GM18499 (cell line): ENCODE measurements at regions not wholly inside any gene's neighbourhood (a gene's known extent, or its start where the extent isn't known, plus 50 kb on each side); places are given as distances from the start of the nearest gene placed in this dataset.
"Not testable (repeated sequence)": the region's sequence is repeated elsewhere in the genome, so short reads cannot be mapped to it uniquely, and the experiment has no call there.

Experiments used
- ATAC-seq: cut with Tn5 transposase; IDR thresholded peaks from one replicate; pipeline ENCODE4 v1.9.1; 2021; ENCODE audit warnings: moderate number of reproducible peaks; ENCODE audit not compliant: insufficient read depth, unreplicated experiment

DNA sequence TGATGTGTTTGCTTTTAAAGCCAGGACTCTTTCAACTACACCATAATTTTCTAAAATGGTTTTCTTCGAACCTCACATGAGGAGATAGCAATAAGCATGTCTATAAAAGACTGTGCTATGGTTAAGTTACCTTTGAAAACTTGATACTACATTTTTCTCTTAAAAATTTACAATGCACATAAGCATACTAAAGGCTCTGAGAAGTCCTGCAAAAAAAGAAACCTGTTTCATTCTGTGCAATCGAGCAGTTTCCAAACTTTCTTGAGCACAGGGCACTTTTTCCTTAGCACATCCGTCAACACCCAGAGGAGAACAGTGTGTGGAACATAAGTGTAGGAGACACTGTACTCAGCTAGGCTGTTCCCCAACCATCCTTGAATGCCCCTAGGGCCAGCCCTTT is 144.1 kb upstream of the ARHGAP20 start:
- no peak for ATAC-seq

DNA sequence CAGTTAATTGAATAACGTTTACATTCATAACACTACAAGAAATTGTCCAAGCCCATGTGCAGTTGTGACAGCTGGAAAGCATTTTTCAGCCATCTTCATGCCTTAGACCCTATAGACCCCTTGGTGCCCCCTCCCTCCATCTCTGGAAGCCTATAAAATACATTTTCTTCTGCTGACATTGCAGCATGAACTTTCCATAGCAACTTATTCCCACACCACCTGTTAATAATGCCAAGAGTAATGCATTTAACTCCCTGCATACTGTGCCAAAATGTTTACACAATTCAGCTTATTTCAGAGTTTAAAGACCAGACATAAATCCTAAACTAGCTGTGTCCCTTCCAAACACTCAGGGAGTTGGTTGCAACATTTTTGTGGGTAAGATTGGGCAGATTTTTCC is 143.0 kb upstream of the ARHGAP20 start:
- ATAC-seq, result no peak

DNA sequence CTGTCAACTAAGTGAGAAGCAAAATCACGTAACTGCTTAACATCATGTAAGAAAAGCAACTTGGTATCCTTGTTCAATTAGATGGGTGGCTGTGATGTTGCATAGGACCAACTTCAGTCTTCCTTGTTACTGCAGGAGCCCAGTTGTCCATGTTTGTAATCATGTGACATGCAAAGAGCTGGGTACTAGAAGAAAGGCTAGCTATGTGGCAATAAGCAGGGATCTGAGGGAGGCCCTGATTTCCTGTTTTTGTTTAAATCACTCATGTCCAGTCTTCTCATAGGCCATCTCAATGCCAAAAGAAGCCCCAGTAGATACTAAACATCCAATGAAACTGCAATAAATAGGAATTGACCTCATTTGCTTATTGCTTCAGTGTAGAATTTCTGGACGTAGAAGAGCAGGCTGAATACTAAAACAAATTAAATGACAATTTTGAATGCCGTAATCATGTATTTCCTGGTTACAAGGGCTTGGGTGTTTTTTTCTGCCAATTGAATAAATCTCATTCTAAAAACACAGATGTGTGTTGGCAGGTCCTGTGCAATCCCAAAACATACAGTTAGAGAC is 140.8 kb upstream of the ARHGAP20 start:
- ATAC-seq, result no peak

DNA sequence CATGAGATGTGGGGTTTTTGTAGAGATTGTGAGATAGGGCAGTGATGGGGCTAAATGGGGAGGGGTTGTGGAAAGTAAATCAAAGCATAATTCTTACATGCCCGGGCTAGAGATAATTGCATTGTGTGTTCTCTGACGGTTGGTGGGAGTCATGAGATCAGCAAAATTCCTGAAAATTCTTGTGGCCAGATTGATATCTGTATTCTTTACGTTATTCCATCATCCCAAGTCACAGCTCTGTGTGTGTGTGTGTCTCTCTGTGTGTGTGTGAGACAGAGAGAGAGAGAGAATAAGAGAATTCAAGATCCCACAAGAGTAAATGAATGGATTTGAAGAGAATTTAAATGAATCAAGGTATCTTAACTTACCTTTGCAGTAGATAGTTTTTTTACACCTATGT is 138.6 kb upstream of the ARHGAP20 start:
- no peak for ATAC-seq

DNA sequence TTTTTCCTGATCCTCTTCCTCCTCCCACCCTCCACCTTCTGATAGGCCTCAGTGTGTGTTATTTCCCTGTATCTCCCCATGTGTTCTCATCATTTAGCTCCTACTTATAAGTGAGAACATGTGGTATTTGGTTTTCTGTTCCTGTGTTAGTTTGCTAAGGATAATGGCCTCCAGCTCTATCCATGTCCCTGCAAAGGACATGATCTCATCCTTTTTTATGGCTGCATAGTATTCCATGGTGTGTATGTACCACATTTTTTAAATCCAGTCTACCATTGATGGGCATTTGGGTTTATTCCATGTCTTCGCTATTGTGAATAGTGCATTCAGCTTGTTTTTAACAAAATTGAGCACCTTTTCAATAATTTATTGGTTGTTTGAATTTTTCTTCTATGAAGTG is 130.8 kb upstream of the ARHGAP20 start:
- ATAC-seq, result not testable (repeated sequence)

DNA sequence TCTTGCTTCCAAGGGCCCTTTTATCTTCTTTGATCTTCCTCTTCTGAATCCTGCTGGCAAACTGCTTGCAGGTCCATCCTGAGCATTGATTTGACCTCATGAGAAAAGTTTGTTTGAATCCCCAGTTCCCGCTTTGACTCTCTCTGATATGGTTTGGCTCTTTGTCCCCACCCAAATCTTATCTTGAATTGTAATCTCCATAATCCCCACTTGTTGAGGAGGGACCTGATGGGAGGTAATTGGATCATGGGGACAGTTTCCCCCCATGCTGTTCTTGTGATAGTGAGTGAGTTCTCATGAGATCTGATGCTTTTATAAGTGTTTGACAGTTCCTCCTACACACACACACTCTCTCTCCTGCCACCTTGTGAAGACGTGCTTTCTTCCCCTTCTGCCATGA is 126.6 kb upstream of the ARHGAP20 start:
- ATAC-seq, result no peak

DNA sequence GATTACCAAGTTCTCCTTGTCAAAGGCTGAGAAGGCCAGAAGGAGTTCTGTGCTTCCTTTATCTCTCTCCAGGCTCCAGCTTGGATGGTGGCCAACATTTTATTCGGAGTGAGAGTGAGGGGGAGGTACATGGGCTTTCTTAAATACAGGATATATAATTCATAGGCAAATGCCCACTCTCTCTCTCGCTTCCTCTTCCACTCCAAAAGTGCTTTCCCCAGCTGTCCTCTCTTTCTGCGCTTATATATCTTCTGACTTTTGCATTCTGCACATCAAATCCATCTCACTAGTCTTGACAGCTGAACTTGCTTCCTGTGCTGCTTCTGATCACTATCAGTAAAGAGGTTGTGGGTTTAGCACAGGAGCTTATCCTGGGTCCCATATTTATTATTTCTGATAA is 125.4 kb upstream of the ARHGAP20 start:
- no peak for ATAC-seq

DNA sequence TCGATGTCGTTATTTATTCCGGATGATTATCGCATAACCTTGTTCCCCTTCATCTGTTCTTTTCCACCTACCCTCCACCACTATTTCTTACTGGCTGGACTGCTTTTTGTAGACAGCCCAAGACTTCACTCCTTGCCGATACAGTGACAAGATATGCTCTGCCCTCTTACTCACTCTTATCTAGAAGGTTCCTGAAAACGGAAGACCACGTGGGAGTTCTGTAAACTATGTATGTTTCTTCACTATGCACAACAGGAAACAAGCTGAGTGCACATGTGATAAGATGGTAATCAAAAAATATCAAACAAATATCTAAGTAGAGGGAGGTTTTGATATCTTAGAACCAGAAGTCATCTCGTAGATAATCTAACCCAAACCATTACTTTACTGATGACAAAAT is 122.9 kb upstream of the ARHGAP20 start:
- ATAC-seq, result no peak

DNA sequence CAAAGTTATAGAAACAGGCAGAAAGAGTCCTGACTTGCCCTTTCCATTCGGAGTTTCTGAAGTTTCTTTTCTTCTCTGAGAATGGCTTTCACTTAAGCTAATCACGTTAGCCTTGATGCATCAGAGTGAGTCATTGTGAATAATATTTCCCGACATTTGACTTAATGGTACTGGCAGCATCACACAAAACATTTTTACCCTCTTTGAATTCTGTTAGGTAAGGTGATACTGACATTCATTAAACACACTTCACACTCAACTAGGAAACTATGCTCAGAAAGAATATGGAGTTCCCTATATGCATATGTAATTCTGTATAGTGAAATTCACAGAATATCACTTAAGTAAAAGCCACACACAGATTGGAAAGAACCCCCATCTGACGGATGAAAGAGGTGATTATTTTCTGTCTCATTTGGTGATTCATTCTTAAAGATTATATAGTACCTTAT is 120.8 kb upstream of the ARHGAP20 start:
- ATAC-seq, result no peak

DNA sequence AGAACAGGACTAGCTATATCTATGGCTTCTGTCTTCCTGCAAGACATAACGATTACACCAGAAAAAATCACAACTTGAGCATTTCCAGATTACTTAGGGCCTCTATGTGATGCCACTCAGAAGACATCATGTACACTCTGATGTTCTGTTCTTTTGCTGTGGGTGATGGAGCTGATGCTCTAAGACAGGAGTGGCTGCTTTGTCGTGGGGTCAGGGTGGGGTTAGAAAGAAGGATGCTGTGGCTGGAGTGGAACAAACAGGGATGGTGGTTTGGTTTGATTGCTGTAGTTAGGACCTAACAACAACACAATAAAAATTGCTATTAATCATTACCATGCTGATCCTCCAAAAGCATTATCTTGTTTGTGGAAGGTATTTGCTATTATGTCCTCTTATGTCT is 120.3 kb upstream of the ARHGAP20 start:
- no peak for ATAC-seq

DNA sequence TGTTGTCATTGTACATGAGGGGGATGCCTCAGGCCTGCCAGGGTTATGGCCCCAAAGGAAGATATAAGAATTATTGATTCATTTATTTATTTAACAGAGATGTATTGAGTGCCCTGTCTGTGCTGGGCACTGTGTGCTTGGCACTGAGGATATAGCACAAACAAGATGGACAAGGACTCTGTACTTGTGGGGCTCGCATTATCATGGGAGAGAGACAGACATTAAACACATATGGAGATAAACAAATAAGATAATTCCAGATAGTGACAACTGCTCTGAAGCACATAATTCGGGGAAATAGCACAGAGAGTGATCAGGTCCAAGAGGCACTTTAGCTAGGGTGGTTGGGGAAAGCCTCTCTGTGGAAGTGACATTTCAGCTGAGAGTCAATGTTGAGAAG is 119.8 kb upstream of the ARHGAP20 start:
- no peak for ATAC-seq

DNA sequence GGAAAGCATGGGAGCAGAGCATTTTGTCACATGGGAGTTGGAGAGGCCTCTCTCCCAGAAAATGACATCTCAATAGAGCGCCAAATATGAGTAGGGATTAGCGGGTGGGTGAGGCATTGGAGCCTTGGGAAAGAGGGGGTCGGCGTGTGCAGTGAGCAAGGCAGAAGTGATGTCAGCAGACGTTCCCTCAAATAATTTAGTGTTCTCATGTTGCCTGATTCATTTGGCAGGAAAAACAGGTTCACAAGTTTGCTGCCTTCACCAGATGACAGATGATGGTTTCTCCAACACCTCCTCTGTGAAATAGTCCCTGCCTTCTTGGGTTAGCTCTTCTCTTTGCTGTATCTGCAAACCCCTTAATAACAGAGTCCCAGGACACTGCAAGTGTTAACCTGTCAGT is 118.5 kb upstream of the ARHGAP20 start:
- no peak for ATAC-seq

DNA sequence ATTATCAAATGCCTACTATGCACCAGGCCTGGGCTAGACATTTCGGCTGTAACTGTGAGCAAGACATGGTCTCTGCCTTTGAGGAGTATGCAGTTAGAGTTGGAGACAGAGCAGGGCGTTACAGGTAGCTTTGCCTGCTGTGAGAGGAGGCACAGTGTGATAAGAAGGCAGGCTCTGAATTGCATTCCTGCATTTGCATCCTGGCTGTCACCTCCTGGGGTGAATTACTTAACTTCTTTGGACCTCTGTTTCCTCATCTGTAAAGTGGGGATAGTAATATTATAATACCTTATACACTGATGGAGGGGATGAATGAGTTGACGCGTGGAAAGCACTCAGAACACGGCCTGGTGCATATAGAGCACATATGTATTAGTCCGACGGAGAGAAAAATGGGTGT is 118.1 kb upstream of the ARHGAP20 start:
- ATAC-seq, result no peak

DNA sequence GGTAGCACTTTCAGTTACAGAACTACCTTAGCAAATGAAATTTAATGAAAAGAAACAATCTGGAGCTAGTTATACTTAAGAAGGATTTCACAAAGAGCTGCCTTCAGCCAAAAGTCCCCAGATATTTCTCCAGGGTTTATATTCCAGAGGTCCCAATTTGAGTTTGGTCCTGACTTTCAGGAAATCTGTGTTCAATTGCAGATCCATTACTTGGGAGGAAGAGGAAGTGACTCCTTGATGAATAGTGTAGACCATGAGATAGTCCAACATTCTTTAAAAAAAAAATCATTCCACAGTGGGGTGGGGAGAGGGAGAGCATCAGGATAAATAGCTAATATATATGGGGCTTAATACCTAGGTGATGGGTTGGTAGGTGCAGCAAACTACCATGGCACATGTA is 117.6 kb upstream of the ARHGAP20 start:
- ATAC-seq, result no peak

DNA sequence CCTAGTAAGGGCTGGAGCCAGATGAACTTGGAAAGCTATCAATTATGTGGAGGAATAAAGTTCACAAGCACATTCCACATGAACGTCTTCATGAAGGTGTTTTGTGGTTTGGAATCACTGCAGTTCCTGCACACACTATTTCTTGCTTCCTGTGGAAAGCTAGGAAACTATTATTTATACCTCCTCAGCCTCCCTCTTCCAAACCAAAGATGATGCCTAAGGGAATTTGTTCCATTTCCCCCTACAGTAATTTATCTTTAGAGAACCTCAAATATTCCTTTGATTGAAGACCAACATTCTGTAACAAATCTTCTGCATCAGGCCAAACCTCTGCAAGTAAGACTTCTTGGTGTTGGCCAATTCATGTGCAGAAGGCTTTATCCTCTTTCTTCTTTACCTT is 115.8 kb upstream of the ARHGAP20 start:
- no peak for ATAC-seq

DNA sequence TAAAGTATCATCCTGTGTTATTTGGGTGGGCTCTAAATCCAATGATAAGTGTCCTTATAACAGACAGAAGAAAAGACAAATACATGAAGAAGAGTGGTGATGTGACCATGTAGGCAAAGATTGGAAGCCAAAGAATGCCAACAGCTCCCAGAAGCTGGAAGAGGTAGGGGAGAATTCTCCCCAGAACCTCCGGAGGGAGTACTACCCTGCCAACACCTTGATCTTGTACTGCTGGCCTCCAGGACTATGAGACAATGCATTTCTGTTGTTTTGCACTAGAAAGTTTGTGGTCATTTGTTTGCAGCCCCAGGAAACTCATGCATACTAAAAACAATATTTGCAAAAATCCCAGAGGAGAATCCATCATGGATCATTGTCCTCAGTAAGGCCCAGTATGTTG is 115.0 kb upstream of the ARHGAP20 start:
- no peak for ATAC-seq

DNA sequence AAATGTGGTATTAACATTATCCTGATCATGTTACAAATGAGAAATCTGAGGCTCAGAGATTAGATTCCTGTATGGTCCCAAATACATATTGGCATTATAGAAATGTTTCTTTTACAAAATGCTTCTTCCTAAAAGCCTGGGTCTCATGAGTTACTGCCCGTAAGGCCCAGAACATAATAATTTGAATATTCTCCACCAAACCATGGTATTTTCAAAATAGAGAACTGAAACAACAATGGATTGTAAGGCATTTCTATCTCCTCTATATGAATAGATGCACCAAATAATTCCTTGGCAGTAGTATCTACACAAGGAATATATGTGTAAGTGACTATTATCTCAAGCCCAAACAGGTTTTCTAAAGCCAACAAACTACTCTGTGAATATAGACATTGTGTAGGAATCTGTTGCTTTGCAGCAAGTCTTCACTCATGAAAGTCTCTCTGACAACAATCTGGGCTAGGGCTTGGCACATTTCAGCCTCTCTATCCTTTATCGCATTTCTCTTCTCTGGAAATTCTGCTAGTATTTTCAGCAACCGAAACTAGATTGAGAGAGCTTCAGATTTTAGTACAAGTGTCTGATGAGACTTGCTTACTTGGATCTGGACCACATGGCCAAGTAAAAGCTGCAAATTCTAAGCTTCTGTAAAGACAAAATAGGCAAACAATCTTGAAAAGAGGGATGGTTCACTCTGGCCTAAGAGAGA is 112.8 kb upstream of the ARHGAP20 start:
- ATAC-seq, result no peak

DNA sequence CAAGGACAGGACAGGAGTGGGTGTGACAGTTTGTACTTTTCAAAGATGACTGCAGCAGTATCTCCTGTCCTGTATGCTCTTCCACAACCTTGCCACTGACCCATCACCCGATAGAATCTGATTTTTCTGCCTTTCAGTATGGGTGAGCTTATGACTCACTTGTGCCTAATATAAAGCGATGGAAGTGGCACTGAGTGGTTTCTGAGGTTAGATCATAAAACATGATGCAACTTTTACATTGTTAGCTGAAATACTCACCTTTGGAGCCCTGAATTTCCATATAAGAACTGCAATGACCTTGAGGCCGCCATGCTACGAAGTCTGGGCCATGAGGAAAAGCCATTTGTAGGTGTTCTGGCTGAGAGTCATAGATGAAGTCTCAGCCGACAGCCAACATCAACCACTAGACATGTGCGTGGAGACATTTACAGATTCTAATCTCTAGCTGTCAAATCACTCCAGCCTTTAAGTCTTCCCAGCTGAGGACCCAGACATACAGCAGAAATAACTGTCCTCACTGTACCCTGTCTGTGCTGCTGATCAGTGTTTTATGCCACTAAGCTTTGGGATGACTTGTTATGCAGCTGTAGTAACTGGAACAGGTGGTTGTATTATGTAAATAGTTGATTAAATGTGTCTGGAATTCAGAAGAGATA is 105.9 kb upstream of the ARHGAP20 start:
- ATAC-seq, result no peak

DNA sequence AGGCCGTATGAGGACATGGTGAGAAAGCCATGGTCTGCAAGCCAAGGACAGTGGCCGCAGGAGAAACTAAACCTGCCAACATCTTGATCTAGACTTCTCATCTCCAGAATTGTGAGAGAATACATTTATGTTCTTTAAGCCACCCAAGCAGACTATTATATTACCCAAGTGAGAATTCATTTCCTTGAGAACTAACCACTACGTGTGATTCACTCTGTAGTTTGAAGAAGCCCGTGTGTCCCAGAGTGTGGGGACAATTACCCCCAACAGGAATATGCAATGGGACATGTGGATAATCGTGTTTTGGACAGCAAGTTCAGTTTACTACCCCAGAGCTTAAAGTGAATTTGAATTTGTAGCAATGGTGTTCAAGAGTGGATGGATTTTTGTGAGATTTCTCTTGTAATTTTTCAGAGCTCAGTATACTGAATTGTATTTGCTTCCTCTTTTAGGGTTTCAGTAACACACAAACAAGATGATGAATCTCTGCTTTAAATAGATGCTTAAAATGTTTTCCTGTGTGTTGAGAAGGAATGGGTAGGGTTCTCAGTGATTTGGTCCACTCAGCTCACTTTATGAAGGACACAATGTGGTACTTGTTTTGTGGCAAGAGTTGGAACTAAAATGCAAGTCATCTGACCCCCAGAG is 100.0 kb upstream of the ARHGAP20 start:
- no peak for ATAC-seq

DNA sequence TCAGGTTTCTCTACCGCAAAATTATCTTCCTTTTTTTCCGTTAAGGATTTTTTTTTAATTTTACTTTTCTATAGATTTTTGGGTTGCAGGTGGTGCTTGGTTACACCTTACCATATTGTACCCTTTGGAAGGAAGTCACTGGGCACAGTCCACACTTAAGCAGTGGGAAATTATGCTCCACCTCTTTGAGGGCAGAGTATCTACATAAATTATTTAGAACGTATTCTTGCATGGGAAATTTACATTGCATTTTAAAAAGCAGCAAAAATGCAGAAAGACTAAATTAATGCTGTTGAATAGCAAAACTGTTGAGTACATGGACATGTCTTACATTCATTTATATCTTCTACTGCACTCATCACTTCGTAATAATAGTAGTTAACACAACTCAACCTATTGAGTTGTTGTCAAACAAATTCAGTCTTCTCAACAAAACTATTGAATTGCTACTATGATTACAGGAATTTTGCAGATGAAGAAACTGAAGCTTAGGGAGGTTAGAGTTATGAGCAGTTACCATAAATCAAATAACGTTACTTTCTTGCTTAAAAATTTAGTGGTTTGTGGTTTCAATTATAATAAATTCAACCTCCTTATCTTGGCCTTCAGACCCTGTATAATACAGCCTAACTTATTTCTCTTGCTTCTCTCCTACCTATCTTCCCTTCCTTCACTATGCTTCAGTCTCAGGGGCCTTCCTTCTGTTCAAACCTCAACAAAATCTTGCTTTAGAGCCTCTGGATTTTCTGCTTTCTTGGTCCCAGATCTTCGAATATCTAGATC is 97.4 kb upstream of the ARHGAP20 start:
- no peak for ATAC-seq

DNA sequence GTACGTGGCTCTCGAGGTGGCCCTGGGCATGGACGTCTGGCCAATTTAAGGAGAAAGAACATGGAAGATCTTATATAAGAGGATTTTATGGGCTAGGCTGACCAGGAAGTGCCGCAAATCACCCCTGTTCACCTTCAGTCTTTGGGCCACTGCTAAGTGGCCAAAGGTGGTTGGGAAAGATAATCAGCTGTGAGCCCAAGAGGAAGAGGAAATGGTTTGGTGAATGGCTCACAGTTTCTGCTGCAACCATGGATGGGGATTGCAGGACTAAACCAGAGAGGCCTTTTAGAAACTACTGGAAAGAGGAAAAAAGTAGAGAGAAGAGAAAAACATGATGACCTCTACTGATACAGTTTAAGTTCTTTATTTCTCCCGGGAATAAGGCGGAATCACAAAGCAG is 96.0 kb upstream of the ARHGAP20 start:
- ATAC-seq, result no peak
